Gastroesophageal sphincter (tissue), 4 donors: ENCODE measurements at regions not wholly inside any gene's neighbourhood (a gene's known extent, or its start where the extent isn't known, plus 50 kb on each side); places are given as distances from the start of the nearest gene placed in this dataset.

Experiments
- ATAC-seq: fragments of 150-250 bp; one replicate; pipeline ENCODE4 v1.9.1; 2016; ENCODE audit warnings: mild to moderate bottlenecking, moderate library complexity
- H3K27ac ChIP-seq, 4 donors: fragments of 200-600 bp; sonication (generic) in 3 of 4; 1 replicate in 3 of 4; 2 replicates in 1 of 4; pipeline ENCODE4 v1.5.1; 2016 to 2019
- H3K27me3 ChIP-seq: fragments of 200-600 bp; sonication (generic); one replicate; pipeline ENCODE4 v1.5.1; 2019
- H3K36me3 ChIP-seq, 2 donors: fragments of 200-600 bp; sonication (generic); one replicate each; pipeline ENCODE4 v1.5.1; 2019; ENCODE audit warnings: control low read depth in 1 of 2
- H3K4me1 ChIP-seq, 3 donors: fragments of 200-600 bp; sonication (generic); 1 replicate in 2 of 3; 2 replicates in 1 of 3; pipeline ENCODE4 v1.5.1; 2016 to 2019; ENCODE audit warnings: control low read depth in 2 of 3
- H3K4me3 ChIP-seq, 2 donors: fragments of 200-600 bp; sonication (generic); one replicate each; pipeline ENCODE4 v1.5.1; 2019; ENCODE audit warnings: mild to moderate bottlenecking in 1 of 2, moderate library complexity in 1 of 2
- H3K9me3 ChIP-seq, 3 donors: fragments of 200-600 bp; sonication (generic); one replicate each; pipeline ENCODE4 v1.5.1; 2017 to 2019; ENCODE audit warnings: control low read depth in 2 of 3
- EP300 ChIP-seq: sonication (generic); formaldehyde crosslinking; IDR thresholded peaks from one replicate; pipeline ENCODE4 v1.6.1; 2017; ENCODE audit warnings: antibody characterized with exemption, mild to moderate bottlenecking
- POLR2A ChIP-seq, 2 donors: fragments of 450-650 bp; IDR thresholded peaks; one replicate each; pipeline ENCODE4 v1.6.1; 2017; ENCODE audit warnings: antibody characterized with exemption in 2 of 2, mild to moderate bottlenecking in 2 of 2, moderate library complexity in 1 of 2
- POLR2AphosphoS5 ChIP-seq: sonication (generic); formaldehyde crosslinking; IDR thresholded peaks from one replicate; pipeline ENCODE4 v1.6.1; 2017; ENCODE audit warnings: antibody characterized with exemption
- WGBS, 2 donors: methylation state at CpG; one replicate each; pipeline ENCODE4 v1.1.5; 2018; ENCODE audit warnings: low coverage in 1 of 2; 5-methylcytosine and 5-hydroxymethylcytosine counted together
- TF ChIP-seq, protein P1 (sequence below), 4 experiments: fragments of 200-600 bp in 2 of 4; fragments of 450-650 bp in 2 of 4; sonication (generic) in 1 of 4; IDR thresholded peaks; one replicate each; pipeline ENCODE4 v1.5.1; 2017 to 2019; ENCODE audit warnings: antibody characterized with exemption in 4 of 4, mild to moderate bottlenecking in 2 of 4, moderate library complexity in 2 of 4

DNA sequence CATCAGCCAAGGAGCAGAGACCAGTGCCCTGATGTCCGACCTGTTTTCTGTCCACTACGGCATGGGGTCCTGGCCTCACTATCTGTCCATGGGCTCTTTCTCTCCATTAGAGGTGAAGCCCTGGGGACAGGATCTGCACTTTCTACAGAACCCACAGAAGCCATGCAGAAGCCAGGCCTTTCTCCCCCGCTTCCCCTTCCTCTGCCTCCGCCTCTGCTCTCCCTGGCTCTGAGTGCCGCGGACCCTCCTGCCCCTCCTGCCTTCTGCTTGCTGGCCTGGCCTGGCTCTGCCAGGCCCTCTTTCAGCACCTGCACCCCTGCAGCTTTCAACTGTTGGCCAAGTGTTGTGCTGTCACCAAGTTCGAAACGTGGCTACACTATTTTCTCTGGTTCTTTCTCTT, 439.8 kb upstream of the ZMIZ1 start:
- Histone ChIP-seq H3K9me3 (no peaks in the 10 kb centered on the region), H3K36me3 (no peaks in the 10 kb centered on the region), H3K4me3 (no peak overlapping the region), H3K27ac (no peak overlapping the region), H3K4me1 (peaks cover 0 to 6% (median under 1%) of the 10 kb centered on the region in 3 donors), H3K27me3 (no peaks in the 10 kb centered on the region)
- WGBS, 2 donors: 83 to 90% methylated on average over 4 to 7 of the region's 8 CpGs
- ATAC-seq: no peak
- TF ChIP-seq, protein P1, sequence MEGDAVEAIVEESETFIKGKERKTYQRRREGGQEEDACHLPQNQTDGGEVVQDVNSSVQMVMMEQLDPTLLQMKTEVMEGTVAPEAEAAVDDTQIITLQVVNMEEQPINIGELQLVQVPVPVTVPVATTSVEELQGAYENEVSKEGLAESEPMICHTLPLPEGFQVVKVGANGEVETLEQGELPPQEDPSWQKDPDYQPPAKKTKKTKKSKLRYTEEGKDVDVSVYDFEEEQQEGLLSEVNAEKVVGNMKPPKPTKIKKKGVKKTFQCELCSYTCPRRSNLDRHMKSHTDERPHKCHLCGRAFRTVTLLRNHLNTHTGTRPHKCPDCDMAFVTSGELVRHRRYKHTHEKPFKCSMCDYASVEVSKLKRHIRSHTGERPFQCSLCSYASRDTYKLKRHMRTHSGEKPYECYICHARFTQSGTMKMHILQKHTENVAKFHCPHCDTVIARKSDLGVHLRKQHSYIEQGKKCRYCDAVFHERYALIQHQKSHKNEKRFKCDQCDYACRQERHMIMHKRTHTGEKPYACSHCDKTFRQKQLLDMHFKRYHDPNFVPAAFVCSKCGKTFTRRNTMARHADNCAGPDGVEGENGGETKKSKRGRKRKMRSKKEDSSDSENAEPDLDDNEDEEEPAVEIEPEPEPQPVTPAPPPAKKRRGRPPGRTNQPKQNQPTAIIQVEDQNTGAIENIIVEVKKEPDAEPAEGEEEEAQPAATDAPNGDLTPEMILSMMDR (IDR thresholded peaks at IDR 0.05): no peak
- TF ChIP-seq EP300: no peak
- TF ChIP-seq POLR2AphosphoS5: no peak
- TF ChIP-seq POLR2A (IDR thresholded peaks at IDR 0.05): no peak

DNA sequence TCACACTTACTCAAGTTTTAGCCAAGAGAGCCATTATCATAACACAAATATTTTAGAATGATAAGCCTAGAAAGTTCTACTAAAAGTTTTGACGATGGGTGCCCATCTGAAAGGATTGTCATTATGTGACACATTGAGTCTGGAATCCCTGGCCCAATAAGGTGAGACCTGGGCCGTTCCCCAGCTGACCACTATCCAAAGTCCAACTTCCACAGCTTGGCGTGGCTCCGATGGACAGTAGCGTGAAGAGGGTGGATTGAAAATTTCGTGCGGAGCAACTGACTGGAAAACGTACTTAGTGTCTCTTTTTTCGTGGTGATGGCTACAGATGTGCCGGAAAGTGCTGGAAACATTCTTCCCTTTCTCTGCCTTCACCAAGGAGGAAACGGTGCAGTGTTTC, 439.0 kb upstream of the ZMIZ1 start:
- H3K4me1 ChIP-seq: peaks cover 0 to 7% (median 0%) of the 10 kb centered on the region in 3 donors
- H3K36me3 ChIP-seq: no peaks in the 10 kb centered on the region
- 85 to 94% methylated on average over 9 to 11 of the region's 11 CpGs for WGBS, 2 donors

DNA sequence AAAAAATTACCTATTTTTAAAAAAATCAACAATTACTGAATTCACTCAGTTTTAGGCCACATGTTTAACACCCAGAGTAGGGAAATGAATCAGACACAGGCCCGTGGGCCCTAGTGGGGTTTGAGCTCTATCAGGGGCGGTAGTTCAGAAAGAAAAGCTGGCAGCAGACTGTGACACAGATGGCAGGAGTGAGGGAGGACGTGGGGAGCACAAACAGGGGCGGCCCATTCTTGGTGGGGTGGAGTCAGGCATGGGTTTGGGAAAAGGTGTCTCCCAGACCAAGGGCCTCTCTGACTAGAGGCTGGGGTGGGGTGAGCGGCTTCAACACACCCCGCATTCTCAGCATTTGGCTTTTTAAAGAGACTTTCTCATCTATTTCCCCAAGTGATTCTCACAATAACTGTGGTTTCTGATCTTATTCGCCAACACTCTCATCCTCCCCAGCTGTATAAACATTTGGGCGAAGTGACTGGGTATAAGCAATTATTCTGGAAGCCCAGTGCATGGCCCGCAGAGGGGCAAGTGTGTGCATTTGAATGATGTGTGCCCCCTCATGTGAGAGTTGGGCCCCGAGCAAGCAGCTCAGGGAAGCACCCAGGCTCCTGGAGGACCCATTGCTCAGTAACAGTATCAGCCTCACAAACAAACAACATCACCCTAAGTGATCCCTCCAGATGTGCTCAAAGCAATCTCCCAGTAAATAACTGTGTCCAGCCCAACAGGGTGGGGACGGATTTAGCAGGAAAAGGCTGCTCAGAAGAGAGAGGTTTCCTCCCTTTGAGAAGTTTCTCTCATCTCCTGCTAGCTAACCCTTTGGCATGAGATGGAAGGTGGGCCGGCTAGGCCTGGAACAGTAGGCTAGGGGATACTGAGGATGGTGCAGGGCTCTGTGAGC, 437.6 kb upstream of the ZMIZ1 start:
- TF ChIP-seq POLR2AphosphoS5 (no peak), POLR2A (IDR thresholded peaks at IDR 0.05) (no peak), EP300 (no peak)
- TF ChIP-seq, protein P1 (IDR thresholded peaks at IDR 0.05): no peak
- Histone ChIP-seq H3K36me3 (no peaks in the 10 kb centered on the region), H3K9me3 (no peaks in the 10 kb centered on the region), H3K4me3 (no peak overlapping the region), H3K27ac (peak overlapping the region in 3 of 4 donors; percentile 4 to 53 (median 45)), H3K27me3 (no peaks in the 10 kb centered on the region), H3K4me1 (peaks cover 0 to 13% (median 0%) of the 10 kb centered on the region in 3 donors)
- 57 to 58% methylated on average over 3 to 8 of the region's 12 CpGs for WGBS, 2 donors
- no peak for ATAC-seq

More for the DNA sequence above, 439.0 kb upstream of the ZMIZ1 start:
- no peak for TF ChIP-seq EP300
- TF ChIP-seq POLR2AphosphoS5: no peak
- no peak for TF ChIP-seq POLR2A (IDR thresholded peaks at IDR 0.05)
- TF ChIP-seq, protein P1 (IDR thresholded peaks at IDR 0.05): no peak
- Histone ChIP-seq H3K4me3 (no peak overlapping the region), H3K27ac (no peak overlapping the region), H3K9me3 (no peaks in the 10 kb centered on the region), H3K27me3 (no peaks in the 10 kb centered on the region)
- no peak for ATAC-seq

DNA sequence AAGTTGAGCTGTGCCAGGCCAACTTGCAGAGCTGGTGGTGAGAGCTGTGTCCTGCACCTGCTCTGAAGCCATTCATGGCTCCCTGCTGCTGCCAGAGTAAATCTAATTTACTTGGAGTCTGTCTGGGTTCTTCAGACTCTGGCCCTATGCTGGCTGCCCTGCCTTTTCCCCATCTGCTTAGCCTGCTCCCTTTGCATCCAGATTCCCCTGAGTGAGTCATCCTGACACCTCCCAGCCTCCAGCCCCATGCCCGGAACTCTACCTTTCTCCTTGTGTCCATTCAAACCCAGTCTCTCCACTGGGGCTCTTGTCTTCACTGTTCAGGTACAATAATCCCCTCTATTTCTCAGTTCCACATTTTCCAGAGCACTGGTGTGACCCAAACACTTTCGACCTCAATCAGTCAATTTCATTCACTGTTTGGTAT, 434.4 kb upstream of the ZMIZ1 start:
- H3K27me3 ChIP-seq: no peaks in the 10 kb centered on the region
- H3K9me3 ChIP-seq: no peaks in the 10 kb centered on the region
- H3K4me3 ChIP-seq: no peak overlapping the region
- 46 to 57% methylated on average over 2 of the region's 2 CpGs for WGBS, 2 donors
- TF ChIP-seq, protein P1 (IDR thresholded peaks at IDR 0.05): no peak
- no peak for TF ChIP-seq POLR2A (IDR thresholded peaks at IDR 0.05)
- TF ChIP-seq POLR2AphosphoS5: no peak
- TF ChIP-seq EP300: no peak
- peaks cover 0 to 13% (median 0%) of the 10 kb centered on the region in 3 donors for H3K4me1 ChIP-seq
- no peak overlapping the region for H3K27ac ChIP-seq
- ATAC-seq: peak; percentile 75
- H3K36me3 ChIP-seq: no peaks in the 10 kb centered on the region

DNA sequence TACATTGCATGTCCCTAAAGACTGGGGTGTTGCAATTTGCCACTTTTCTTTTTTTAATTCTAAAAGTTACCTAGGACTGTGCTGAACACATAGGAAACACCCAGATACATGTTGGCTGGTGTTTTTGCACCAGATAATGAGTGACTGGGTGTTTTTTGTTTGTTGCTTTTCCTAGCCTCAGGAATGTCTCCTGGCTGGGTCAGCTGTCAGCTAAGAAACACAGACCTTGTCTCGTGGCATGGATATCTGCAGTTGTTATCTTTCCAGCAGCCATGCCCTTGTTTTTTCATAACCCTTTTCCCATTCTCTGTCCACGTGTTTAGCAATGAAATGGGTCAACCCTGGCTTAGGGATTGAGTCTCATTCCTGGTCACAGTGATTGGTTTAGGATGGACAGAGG, 433.9 kb upstream of the ZMIZ1 start:
- Histone ChIP-seq H3K4me1 (peaks cover 0 to 13% (median 0%) of the 10 kb centered on the region in 3 donors), H3K36me3 (no peaks in the 10 kb centered on the region), H3K4me3 (no peak overlapping the region), H3K27me3 (no peaks in the 10 kb centered on the region), H3K9me3 (no peaks in the 10 kb centered on the region), H3K27ac (peak overlapping the region in 1 of 4 donors; percentile 12)
- 16 to 42% methylated on average over 2 of the region's 2 CpGs for WGBS, 2 donors
- TF ChIP-seq EP300 (no peak), POLR2AphosphoS5 (no peak), POLR2A (IDR thresholded peaks at IDR 0.05) (no peak)
- TF ChIP-seq, protein P1 (IDR thresholded peaks at IDR 0.05): no peak
- peak; percentile 83 for ATAC-seq
